HG03378 (cell line): ENCODE measurements at regions not wholly inside any gene's neighbourhood (a gene's known extent, or its start where the extent isn't known, plus 50 kb on each side); places are given as distances from the start of the nearest gene placed in this dataset.
"Not testable (repeated sequence)": the region's sequence is repeated elsewhere in the genome, so short reads cannot be mapped to it uniquely, and the experiment has no call there.

Experiments
- ATAC-seq: cut with Tn5 transposase; IDR thresholded peaks from one replicate; pipeline ENCODE4 v1.9.1; 2021; ENCODE audit warnings: mild to moderate bottlenecking, moderate library complexity; ENCODE audit not compliant: unreplicated experiment

GRCh38 chr6:84847390-84848160 lies 83.2 kb upstream of the TBX18 start:
- no peak for ATAC-seq

- no peak for ATAC-seq
Observed at GRCh38 chr6:84842525-84843166, 78.2 kb upstream of the TBX18 start.

- ATAC-seq: not testable (repeated sequence)
Observed at GRCh38 chr6:84837068-84837866, 72.9 kb upstream of the TBX18 start.

GRCh38 chr6:84836366-84836765 lies 72.0 kb upstream of the TBX18 start:
- no peak for ATAC-seq

- no peak for ATAC-seq
Observed at GRCh38 chr6:84835340-84835739, 70.9 kb upstream of the TBX18 start.

- not testable (repeated sequence) for ATAC-seq
Observed at GRCh38 chr6:84831924-84832323, 67.5 kb upstream of the TBX18 start.

- no peak for ATAC-seq
Observed at GRCh38 chr6:84825461-84825860, 61.1 kb upstream of the TBX18 start.

- not testable (repeated sequence) for ATAC-seq
Observed at GRCh38 chr6:84821314-84821713, 56.9 kb upstream of the TBX18 start.

- ATAC-seq: no peak
Observed at GRCh38 chr6:84816741-84817140, 52.3 kb upstream of the TBX18 start.

GRCh38 chr6:84815896-84816735 lies 51.7 kb upstream of the TBX18 start:
- no peak for ATAC-seq
